Hepatocyte (in vitro differentiated cells): ENCODE measurements at regions not wholly inside any gene's neighbourhood (a gene's known extent, or its start where the extent isn't known, plus 50 kb on each side); places are given as distances from the start of the nearest gene placed in this dataset.

Experiments
- DNase-seq: peaks from one replicate; pipeline ENCODE4 v3.0.0-alpha.2; 2016; ENCODE audit warnings: low spot score
- H2AFZ ChIP-seq: fragments of 200-600 bp; sonication (generic); 2 replicates; pipeline ENCODE4 v1.6.0; 2016; ENCODE audit warnings: antibody characterized with exemption, mild to moderate bottlenecking
- H3K27ac ChIP-seq: fragments of 200-600 bp; sonication (generic); 2 replicates; pipeline ENCODE4 v1.5.1; 2016; ENCODE audit warnings: mild to moderate bottlenecking
- H3K27me3 ChIP-seq: fragments of 200-600 bp; sonication (generic); 2 replicates; pipeline ENCODE4 v1.6.1; 2016
- H3K36me3 ChIP-seq: fragments of 200-600 bp; sonication (generic); replicated peaks from 2 replicates; pipeline ENCODE4 v1.5.1; 2016; ENCODE audit warnings: low read depth; ENCODE audit not compliant: insufficient read depth
- H3K4me1 ChIP-seq: fragments of 200-600 bp; sonication (generic); 2 replicates; pipeline ENCODE4 v1.5.1; 2016; ENCODE audit warnings: mild to moderate bottlenecking, moderate library complexity; ENCODE audit not compliant: insufficient read depth
- H3K4me2 ChIP-seq: fragments of 200-600 bp; sonication (generic); 2 replicates; pipeline ENCODE4 v1.6.0; 2016
- H3K4me3 ChIP-seq: fragments of 200-600 bp; sonication (generic); 2 replicates; pipeline ENCODE4 v1.5.1; 2016; ENCODE audit warnings: mild to moderate bottlenecking
- H3K79me2 ChIP-seq: fragments of 200-600 bp; sonication (generic); 2 replicates; pipeline ENCODE4 v1.6.0; 2017; ENCODE audit warnings: mild to moderate bottlenecking
- H3K9me2 ChIP-seq: fragments of 200-600 bp; sonication (generic); replicated peaks from 2 replicates; pipeline ENCODE4 v1.6.0; 2017; ENCODE audit warnings: mild to moderate bottlenecking; ENCODE audit not compliant: insufficient read depth
- H3K9me3 ChIP-seq: fragments of 200-600 bp; sonication (generic); 2 replicates; pipeline ENCODE4 v1.5.1; 2016; ENCODE audit warnings: low read depth, mild to moderate bottlenecking
- H4K20me1 ChIP-seq: fragments of 200-600 bp; sonication (generic); 2 replicates; pipeline ENCODE4 v1.6.0; 2016; ENCODE audit warnings: mild to moderate bottlenecking; ENCODE audit not compliant: insufficient read depth, poor library complexity, severe bottlenecking
- EZH2 ChIP-seq: fragments of 200-600 bp; sonication (generic); IDR thresholded peaks from 2 replicates; pipeline ENCODE4 v1.6.1; 2016; ENCODE audit warnings: antibody characterized with exemption, mild to moderate bottlenecking, borderline replicate concordance
- EZH2phosphoT487 ChIP-seq: fragments of 200-600 bp; sonication (generic); IDR thresholded peaks from one replicate; pipeline ENCODE4 v1.6.1; 2018; ENCODE audit warnings: antibody characterized with exemption, mild to moderate bottlenecking, low read depth, moderate library complexity; ENCODE audit not compliant: unreplicated experiment, severe bottlenecking
- WGBS: methylation state at CpG from one replicate; pipeline ENCODE4 v1.1.6; 2016; ENCODE audit warnings: low lambda C conversion rate; ENCODE audit errors: missing lambda C conversion rate; 5-methylcytosine and 5-hydroxymethylcytosine counted together
- TF ChIP-seq, protein P1 (sequence below): fragments of 200-600 bp; sonication (generic); IDR thresholded peaks from 2 replicates; pipeline ENCODE4 v1.5.1; 2016; ENCODE audit warnings: antibody characterized with exemption, mild to moderate bottlenecking; ENCODE audit not compliant: poor library complexity

DNA sequence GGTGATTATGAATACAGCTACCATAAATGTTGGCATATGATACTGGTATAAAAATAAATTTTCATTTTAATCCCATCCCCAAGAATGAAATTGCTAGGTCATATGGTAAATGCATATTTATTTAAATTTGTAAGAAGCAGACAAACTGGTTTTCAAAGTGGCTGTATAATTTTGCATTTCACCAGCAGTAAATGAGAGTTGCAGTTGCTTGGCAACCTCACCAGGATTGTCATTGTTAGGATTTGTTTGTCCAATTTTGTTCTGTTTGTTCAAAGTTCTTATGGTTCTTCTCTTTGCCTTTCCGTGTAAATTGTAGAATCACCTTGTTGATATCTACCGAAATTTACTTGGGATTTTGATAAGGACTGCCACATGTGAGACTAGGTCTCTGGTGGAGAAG, 237.4 kb downstream of the OTUD1 start:
- no peaks in the 10 kb centered on the region for H3K36me3 ChIP-seq
- H3K27ac ChIP-seq: no peak overlapping the region
- H3K9me2 ChIP-seq: no peaks in the 10 kb centered on the region
- TF ChIP-seq EZH2phosphoT487 (no peak), EZH2 (no peak)
- TF ChIP-seq, protein P1, sequence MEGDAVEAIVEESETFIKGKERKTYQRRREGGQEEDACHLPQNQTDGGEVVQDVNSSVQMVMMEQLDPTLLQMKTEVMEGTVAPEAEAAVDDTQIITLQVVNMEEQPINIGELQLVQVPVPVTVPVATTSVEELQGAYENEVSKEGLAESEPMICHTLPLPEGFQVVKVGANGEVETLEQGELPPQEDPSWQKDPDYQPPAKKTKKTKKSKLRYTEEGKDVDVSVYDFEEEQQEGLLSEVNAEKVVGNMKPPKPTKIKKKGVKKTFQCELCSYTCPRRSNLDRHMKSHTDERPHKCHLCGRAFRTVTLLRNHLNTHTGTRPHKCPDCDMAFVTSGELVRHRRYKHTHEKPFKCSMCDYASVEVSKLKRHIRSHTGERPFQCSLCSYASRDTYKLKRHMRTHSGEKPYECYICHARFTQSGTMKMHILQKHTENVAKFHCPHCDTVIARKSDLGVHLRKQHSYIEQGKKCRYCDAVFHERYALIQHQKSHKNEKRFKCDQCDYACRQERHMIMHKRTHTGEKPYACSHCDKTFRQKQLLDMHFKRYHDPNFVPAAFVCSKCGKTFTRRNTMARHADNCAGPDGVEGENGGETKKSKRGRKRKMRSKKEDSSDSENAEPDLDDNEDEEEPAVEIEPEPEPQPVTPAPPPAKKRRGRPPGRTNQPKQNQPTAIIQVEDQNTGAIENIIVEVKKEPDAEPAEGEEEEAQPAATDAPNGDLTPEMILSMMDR: no peak
- H3K79me2 ChIP-seq: no peaks in the 10 kb centered on the region
- no peak overlapping the region for H3K4me3 ChIP-seq
- H3K27me3 ChIP-seq: no peaks in the 10 kb centered on the region
- DNase-seq: no peak
- H3K9me3 ChIP-seq: no peaks in the 10 kb centered on the region
- no peak overlapping the region for H2AFZ ChIP-seq
- H3K4me1 ChIP-seq: no peaks in the 10 kb centered on the region
- no peak overlapping the region for H3K4me2 ChIP-seq
- WGBS: 70% methylated on average over 2 of the region's 2 CpGs
- no peaks in the 10 kb centered on the region for H4K20me1 ChIP-seq

DNA sequence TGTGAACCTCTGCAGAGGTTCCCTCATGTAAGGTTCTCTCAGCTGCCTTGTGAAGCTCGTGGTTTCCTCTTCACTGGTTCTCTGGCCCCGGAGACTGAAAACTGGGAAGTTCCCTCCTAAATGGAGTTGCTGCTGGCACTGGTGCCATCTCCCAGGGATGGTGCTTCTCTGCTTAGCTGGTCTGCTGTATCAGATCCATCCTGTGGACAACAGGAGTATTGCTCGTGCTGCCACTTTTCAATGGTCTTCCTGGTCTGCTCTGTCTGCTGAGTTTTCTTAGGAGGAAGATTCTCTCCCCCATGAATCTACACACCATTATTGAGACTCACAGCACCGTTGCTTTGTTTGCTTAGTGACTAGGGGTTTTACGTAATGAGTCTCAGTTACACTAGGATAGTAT, 247.8 kb downstream of the OTUD1 start:
- no peaks in the 10 kb centered on the region for H3K79me2 ChIP-seq

DNA sequence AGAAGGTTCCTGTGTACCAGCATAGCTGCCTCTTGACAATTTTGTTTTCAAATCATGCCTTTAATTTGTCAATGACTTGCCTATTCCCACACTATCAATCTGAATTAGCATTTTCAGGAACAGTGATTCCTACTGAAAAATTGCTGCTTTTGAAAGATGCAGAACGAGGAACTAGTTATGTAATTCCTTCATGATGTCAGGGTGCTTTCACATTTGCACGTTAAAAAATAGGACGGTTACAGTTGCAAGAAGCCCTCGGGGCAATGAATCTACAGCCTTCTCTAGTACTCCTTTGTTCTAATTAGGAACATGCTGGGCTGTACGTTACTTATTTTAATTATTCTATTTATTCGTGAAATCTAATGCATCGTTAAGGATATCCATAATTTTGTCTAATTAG, 253.9 kb downstream of the OTUD1 start:
- Histone ChIP-seq H3K36me3 (no peaks in the 10 kb centered on the region), H3K27me3 (peaks cover 87% of the 10 kb centered on the region), H3K9me3 (no peaks in the 10 kb centered on the region), H3K4me2 (no peak overlapping the region), H3K4me3 (no peak overlapping the region), H3K4me1 (no peaks in the 10 kb centered on the region), H3K27ac (no peak overlapping the region), H3K9me2 (no peaks in the 10 kb centered on the region), H4K20me1 (no peaks in the 10 kb centered on the region), H2AFZ (no peak overlapping the region), H3K79me2 (no peaks in the 10 kb centered on the region)
- no peak for DNase-seq
- TF ChIP-seq, protein P1: no peak
- no peak for TF ChIP-seq EZH2
- no peak for TF ChIP-seq EZH2phosphoT487
- WGBS: 34% methylated on average over 7 of the region's 7 CpGs

More for the DNA sequence above, 247.8 kb downstream of the OTUD1 start:
- 75% methylated on average over 5 of the region's 5 CpGs for WGBS
- no peak overlapping the region for H3K4me3 ChIP-seq
- peaks cover 33% of the 10 kb centered on the region for H3K27me3 ChIP-seq
- no peaks in the 10 kb centered on the region for H3K36me3 ChIP-seq
- H3K9me2 ChIP-seq: no peaks in the 10 kb centered on the region
- no peak overlapping the region for H2AFZ ChIP-seq
- DNase-seq: no peak
- H3K27ac ChIP-seq: no peak overlapping the region
- TF ChIP-seq, protein P1: no peak
- TF ChIP-seq EZH2 (no peak), EZH2phosphoT487 (no peak)
- no peaks in the 10 kb centered on the region for H4K20me1 ChIP-seq
- H3K9me3 ChIP-seq: no peaks in the 10 kb centered on the region
- H3K4me1 ChIP-seq: no peaks in the 10 kb centered on the region
- H3K4me2 ChIP-seq: no peak overlapping the region

DNA sequence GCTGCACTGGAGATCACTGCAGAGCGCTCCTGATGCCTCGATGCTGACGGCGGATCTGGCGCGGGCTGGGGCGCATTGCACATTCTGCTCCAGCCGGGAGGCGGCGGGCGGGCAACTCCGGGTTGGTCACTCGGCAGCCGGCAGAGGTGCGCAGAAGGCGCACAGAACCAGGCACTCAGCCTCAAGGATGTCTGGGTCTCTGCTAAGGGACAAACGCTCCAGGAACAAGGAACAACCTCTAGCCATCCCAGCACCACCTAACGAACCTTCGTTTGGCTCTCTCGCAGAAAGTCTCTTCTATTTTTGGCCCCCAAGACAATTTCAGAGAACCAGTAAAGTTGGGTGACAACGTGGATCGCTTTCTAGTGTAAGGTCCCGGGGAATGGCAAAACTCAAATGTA, 254.6 kb downstream of the OTUD1 start:
- H3K27ac ChIP-seq: no peak overlapping the region
- H2AFZ ChIP-seq: no peak overlapping the region
- 5% methylated on average over 23 of the region's 23 CpGs for WGBS
- peaks cover 88% of the 10 kb centered on the region for H3K27me3 ChIP-seq
- H3K4me2 ChIP-seq: peak overlapping the region; percentile 84
- H4K20me1 ChIP-seq: no peaks in the 10 kb centered on the region
- no peaks in the 10 kb centered on the region for H3K4me1 ChIP-seq
- H3K4me3 ChIP-seq: no peak overlapping the region
- H3K36me3 ChIP-seq: no peaks in the 10 kb centered on the region
- TF ChIP-seq, protein P1: no peak
- TF ChIP-seq EZH2phosphoT487: no peak
- no peak for TF ChIP-seq EZH2
- H3K79me2 ChIP-seq: no peaks in the 10 kb centered on the region
- DNase-seq: no peak
- H3K9me3 ChIP-seq: no peaks in the 10 kb centered on the region
- H3K9me2 ChIP-seq: no peaks in the 10 kb centered on the region
